ENCODE measurements at regions not wholly inside any gene's neighbourhood (a gene's known extent, or its start where the extent isn't known, plus 50 kb on each side); places are given as distances from the start of the nearest gene placed in this dataset.

DNA sequence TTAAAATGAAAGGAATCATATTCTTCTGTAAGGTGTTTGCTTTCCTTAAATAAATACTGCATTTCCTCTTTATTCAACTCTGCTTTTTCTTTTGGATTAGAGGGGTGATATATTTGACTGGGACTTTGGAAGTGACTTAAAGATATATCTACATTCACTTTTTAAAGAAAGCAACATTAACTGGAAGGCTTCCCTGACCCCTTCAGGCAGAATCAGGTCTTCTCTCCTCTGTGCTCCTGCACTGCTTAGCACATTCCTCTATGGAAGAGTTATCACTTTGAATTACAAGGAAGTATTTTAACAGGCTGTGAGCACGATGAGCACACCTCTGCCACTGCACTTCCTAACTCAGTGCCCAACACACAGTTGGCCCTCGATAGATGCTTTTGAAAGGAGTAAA lies 59.2 kb upstream of the POU3F2 start:
- TF ChIP-seq ZNF274 (IDR thresholded peaks at IDR 0.05; ENCODE audit: low read depth, low read length) (no peak), SUZ12 (IDR thresholded peaks at IDR 0.05; ENCODE audit: extremely low read depth, insufficient read depth, insufficient read length) (no peak), YY1 (IDR thresholded peaks at IDR 0.05; ENCODE audit: insufficient read depth, insufficient read length) (no peak)
